ENCODE measurements at regions not wholly inside any gene's neighbourhood (a gene's known extent, or its start where the extent isn't known, plus 50 kb on each side); places are given as distances from the start of the nearest gene placed in this dataset.
"Not testable (repeated sequence)": the region's sequence is repeated elsewhere in the genome, so short reads cannot be mapped to it uniquely, and the experiment has no call there.

DNA sequence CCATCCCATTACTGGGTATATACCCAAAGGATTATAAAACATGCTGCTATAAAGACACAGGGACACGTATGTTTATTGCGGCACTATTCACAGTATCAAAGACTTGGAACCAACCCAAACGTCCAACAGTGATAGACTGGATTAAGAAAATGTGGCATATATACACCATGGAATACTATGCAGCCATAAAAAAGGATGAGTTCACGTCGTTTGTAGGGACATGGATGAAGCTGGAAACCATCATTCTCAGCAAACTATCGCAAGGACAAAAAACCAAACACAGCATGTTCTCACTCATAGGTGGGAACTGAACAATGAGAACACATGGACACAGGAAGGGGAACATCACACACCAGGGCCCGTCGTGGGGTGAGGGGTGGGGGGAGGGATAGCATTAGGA is 106.1 kb downstream of the CHD1L start:
- H3K9me3 Mint-ChIP-seq; H3K27ac Mint-ChIP-seq; H3K4me1 Mint-ChIP-seq; ATAC-seq; H3K36me3 Mint-ChIP-seq; DNase-seq (ENCODE audit: low spot score in 2 of 2); H3K4me3 Mint-ChIP-seq: not testable (repeated sequence)

DNA sequence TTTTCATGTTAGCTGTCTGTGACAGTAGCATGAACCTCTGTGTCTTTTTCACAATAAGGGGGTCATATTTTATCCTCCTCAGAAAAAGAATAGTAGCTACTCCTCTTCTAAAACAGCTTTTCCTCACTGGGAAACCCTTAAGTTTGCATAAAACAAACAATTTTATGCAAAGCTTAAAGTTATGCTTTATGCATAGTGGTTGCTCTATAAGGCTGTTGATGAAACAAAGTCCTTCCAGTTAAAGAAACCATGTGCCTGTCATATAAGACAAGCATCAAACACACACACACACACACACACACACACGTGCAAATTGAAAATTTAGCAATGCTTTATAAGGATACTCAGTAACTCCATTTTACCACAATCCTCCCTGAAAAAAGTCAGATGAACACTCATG is 107.0 kb downstream of the CHD1L start:
- Mint-ChIP-seq H3K4me1 (no peaks in the 10 kb centered on the region), H3K4me3 (no peak overlapping the region), H3K27ac (no peak overlapping the region), H3K9me3 (peaks cover 5% of the 10 kb centered on the region), H3K36me3 (no peaks in the 10 kb centered on the region)
- no peak for DNase-seq (ENCODE audit: low spot score in 2 of 2)
- no peak for ATAC-seq

DNA sequence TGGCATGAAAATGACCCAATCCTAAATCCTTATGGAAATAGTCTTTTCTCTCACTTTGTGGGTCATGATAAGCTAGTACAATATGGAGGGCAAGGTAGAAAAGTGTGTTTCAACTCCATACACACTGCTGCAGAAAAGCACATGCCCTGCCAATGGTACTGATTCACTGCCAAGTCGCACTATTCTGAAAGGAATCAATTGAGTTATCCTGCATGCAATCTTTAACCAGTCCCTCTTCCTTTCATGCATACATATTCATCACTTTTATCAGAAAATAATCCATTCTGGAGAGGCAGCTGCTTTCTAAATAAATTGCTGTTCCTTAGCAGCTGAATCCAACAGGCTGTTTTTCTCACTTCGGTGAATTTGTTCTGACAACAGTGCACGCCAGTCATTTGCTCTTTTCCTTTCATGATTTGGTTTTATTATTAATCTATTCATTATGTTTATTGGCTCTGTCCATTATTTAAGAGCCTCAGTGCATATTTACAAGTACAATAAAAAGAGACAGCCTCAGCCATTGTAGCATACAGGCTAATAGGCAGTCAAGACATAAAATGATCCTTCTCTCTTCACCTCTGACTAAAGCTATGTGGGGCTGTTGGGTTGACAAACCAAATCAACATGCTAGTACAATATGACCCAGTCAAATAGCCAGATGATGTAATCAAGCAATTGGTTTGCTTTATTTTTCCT is 108.8 kb downstream of the CHD1L start:
- no peak overlapping the region for H3K27ac Mint-ChIP-seq

GRCh38 chr1:147377263-147378246 is 135.1 kb downstream of the CHD1L start:
- DNase-seq (ENCODE audit: low spot score in 2 of 2) (no peak), ATAC-seq (no peak)
- Mint-ChIP-seq H3K36me3 (no peaks in the 10 kb centered on the region), H3K27ac (no peak overlapping the region), H3K4me3 (no peak overlapping the region), H3K4me1 (no peaks in the 10 kb centered on the region), H3K9me3 (no peaks in the 10 kb centered on the region)

More for the DNA sequence above, 108.8 kb downstream of the CHD1L start:
- DNase-seq (ENCODE audit: low spot score in 2 of 2), result no peak
- H3K9me3 Mint-ChIP-seq, result no peaks in the 10 kb centered on the region
- no peaks in the 10 kb centered on the region for H3K36me3 Mint-ChIP-seq
- H3K4me1 Mint-ChIP-seq, result no peaks in the 10 kb centered on the region
- H3K4me3 Mint-ChIP-seq, result no peak overlapping the region
- no peak for ATAC-seq

DNA sequence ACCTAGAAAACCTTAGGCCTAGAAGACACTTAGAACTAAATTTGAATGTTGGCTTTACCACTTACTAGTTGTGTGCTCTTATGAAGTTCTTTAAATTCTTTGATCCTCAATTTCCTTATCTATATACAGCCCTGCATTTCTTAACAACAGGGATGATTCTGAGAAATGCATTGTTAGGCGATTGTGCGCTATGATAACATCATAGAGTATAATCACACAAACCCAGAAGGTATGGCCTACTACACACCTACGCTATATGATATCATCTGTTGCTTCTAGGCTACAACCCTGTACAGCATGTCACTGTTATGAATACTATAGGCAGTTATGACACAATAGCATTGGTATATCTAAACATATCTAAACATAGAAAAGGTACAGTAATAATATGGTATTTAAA is 137.4 kb downstream of the CHD1L start:
- DNase-seq (ENCODE audit: low spot score in 2 of 2), result no peak
- no peak for ATAC-seq
- Mint-ChIP-seq H3K4me1 (peaks cover 4% of the 10 kb centered on the region), H3K27ac (no peak overlapping the region), H3K36me3 (no peaks in the 10 kb centered on the region), H3K4me3 (no peak overlapping the region), H3K9me3 (no peaks in the 10 kb centered on the region)

- H3K9me3 Mint-ChIP-seq, result no peaks in the 10 kb centered on the region
- H3K4me1 Mint-ChIP-seq, result peaks cover 6% of the 10 kb centered on the region
- H3K4me3 Mint-ChIP-seq, result no peak overlapping the region
- peak; percentile 70 for ATAC-seq
- no peaks in the 10 kb centered on the region for H3K36me3 Mint-ChIP-seq
- DNase-seq (ENCODE audit: low spot score in 2 of 2), result no peak
- H3K27ac Mint-ChIP-seq, result no peak overlapping the region
These were observed 142.3 kb downstream of the CHD1L start for GRCh38 chr1:147384804-147385203.

DNA sequence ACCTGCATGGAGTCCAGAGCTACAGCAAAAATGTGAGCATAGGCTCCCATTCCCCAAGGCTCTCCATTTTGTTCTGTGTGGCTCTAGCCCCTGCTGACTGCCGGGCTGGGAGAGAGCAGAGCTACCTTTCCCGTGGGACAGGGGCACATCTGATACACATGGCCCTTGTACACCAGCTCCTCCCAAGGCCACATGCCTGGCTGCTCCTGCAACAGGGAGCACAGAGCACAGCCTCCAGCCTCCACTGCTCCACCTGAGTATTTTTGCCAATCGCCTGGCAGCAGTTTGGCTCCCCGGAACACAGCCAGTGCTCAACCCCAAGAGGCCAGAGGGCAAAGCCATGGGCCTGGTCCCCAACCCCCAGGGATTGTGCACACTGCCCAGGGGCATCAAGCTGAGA is 146.5 kb downstream of the CHD1L start:
- Mint-ChIP-seq H3K27ac (no peak overlapping the region), H3K4me1 (peaks cover 6% of the 10 kb centered on the region), H3K36me3 (no peaks in the 10 kb centered on the region), H3K9me3 (no peaks in the 10 kb centered on the region), H3K4me3 (no peak overlapping the region)
- DNase-seq (ENCODE audit: low spot score in 2 of 2) (no peak), ATAC-seq (peak; percentile 19)

DNA sequence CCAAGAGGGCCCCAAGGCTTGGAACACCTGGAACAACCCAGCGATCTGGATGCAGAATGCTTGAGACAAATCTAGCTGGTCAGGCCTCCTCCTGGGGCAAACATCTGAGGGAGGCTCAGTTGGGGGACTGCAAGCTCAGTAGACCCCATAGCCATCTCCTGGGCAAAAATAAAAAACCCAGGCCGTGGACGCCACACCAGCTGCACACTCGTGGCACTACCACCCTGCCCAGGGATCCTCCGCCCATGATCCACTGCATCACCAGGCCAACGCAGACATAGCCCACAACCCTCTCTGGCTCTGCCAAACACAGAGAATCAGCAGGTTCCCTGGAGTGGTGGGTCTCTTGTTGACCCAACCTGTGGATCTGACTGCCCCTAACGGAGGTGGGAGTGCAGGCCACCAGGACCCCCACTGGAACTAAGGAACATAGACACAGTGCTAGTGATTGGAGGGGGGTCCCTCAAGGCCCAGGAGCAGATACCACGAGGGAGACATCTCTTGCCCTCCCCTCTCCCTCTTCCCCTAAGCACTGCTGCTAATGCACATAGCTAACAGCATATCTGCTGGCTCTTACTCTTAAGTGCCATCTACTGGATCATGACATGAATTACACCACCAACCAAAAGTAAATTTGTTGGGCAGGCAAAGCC is 147.2 kb downstream of the CHD1L start:
- Mint-ChIP-seq H3K9me3 (no peaks in the 10 kb centered on the region), H3K4me1 (peaks cover 4% of the 10 kb centered on the region), H3K27ac (no peak overlapping the region), H3K4me3 (no peak overlapping the region), H3K36me3 (no peaks in the 10 kb centered on the region)
- DNase-seq (ENCODE audit: low spot score in 2 of 2), result no peak
- peak; percentile 56 for ATAC-seq

DNA sequence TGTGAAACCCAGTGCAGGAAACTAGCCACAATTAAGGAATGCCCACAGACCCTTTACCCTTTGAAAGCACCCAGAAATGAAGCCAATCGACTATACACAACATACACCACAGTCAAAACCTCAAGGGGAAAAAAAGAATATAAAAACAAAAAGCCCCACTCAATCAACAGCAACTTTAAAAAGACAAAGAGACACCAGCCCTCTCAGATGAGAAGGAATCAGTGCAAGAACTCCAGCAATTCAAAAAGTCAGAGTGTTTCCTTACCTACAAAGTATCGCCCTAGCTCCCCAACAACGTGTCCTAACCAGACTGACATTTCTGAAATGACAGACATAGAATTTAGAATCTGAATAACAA is 147.7 kb downstream of the CHD1L start:
- ATAC-seq (no peak), DNase-seq (ENCODE audit: low spot score in 2 of 2) (no peak)
- Mint-ChIP-seq H3K9me3 (no peaks in the 10 kb centered on the region), H3K4me3 (no peak overlapping the region), H3K27ac (no peak overlapping the region), H3K36me3 (no peaks in the 10 kb centered on the region), H3K4me1 (no peaks in the 10 kb centered on the region)

DNA sequence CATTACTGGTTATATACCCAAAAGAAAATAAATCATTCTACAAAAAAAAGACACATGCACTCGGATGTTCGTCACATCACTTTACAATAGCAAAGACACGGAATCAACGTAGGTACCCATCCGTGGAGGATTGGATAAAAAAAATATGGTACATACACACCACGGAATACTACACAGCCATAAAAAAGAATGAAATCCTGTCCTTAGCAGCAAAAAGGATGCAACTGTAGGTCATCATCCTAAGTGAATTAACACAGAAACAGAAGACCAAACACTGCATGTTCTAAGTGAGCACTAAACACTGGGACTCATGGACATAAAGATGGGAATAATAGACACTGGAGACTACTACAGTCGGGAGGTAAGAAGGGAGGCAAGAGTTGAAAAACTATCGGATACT is 148.6 kb downstream of the CHD1L start:
- no peaks in the 10 kb centered on the region for H3K36me3 Mint-ChIP-seq
- no peaks in the 10 kb centered on the region for H3K9me3 Mint-ChIP-seq
- no peak overlapping the region for H3K27ac Mint-ChIP-seq
- ATAC-seq (no peak), DNase-seq (ENCODE audit: low spot score in 2 of 2) (no peak)
- H3K4me3 Mint-ChIP-seq, result no peak overlapping the region
- H3K4me1 Mint-ChIP-seq, result no peaks in the 10 kb centered on the region

- H3K4me1 Mint-ChIP-seq; H3K27ac Mint-ChIP-seq; DNase-seq (ENCODE audit: low spot score in 2 of 2); H3K9me3 Mint-ChIP-seq; H3K4me3 Mint-ChIP-seq; H3K36me3 Mint-ChIP-seq; ATAC-seq: not testable (repeated sequence)
These were observed 138.8 kb upstream of the BCL9 start for GRCh38 chr1:147402326-147403045.

GRCh38 chr1:147404344-147404743 is 137.0 kb upstream of the BCL9 start:
- H3K4me1 Mint-ChIP-seq; H3K36me3 Mint-ChIP-seq; ATAC-seq; H3K27ac Mint-ChIP-seq; H3K4me3 Mint-ChIP-seq; H3K9me3 Mint-ChIP-seq; DNase-seq (ENCODE audit: low spot score in 2 of 2): not testable (repeated sequence)

GRCh38 chr1:147409886-147410285 is 131.4 kb upstream of the BCL9 start:
- Mint-ChIP-seq H3K4me3 (no peak overlapping the region), H3K27ac (no peak overlapping the region), H3K9me3 (no peaks in the 10 kb centered on the region), H3K36me3 (no peaks in the 10 kb centered on the region), H3K4me1 (no peaks in the 10 kb centered on the region)
- no peak for DNase-seq (ENCODE audit: low spot score in 2 of 2)
- ATAC-seq, result no peak

DNA sequence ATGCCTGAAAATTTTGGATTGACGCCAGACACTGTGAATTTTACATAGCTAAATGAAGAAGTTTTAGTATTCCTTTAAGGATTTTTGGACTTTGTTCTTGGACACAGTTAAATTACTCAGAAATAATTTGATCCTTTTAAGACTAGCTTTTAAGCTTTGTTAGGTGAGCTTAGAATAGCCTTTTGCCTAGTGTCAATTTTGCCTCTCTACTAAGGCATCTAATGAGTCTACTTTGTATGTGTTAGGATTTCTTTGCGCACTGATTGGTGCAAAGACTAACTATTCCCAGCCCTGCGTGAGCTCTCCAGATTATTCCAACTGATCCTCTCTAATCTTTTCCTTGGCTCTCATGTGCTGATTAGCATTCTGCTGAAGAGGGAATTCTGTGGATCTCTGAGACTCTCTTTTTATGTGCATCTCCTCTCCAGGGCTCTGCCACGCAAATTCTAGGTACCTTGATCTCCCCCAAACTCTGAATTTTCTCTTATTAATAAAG is 128.1 kb upstream of the BCL9 start:
- Mint-ChIP-seq H3K4me1 (no peaks in the 10 kb centered on the region), H3K27ac (no peak overlapping the region), H3K36me3 (no peaks in the 10 kb centered on the region), H3K4me3 (no peak overlapping the region), H3K9me3 (no peaks in the 10 kb centered on the region)
- no peak for DNase-seq (ENCODE audit: low spot score in 2 of 2)
- ATAC-seq, result no peak
